HepG2 (cell line): ENCODE measurements at regions not wholly inside any gene's neighbourhood (a gene's known extent, or its start where the extent isn't known, plus 50 kb on each side); places are given as distances from the start of the nearest gene placed in this dataset.

Experiments
- CCAR2 ChIP-seq: fragments of 200-400 bp; formaldehyde crosslinking; optimal IDR thresholded peaks from 2 replicates; pipeline ENCODE3; 2018; ENCODE audit warnings: low read depth, mild to moderate bottlenecking, low read length, moderate library complexity
- E2F2 ChIP-seq: sonication (generic); formaldehyde crosslinking; IDR thresholded peaks from 2 replicates; pipeline ENCODE4 v1.4.0; 2020; ENCODE audit warnings: missing genetic modification reagents, borderline replicate concordance
- EZH2 ChIP-seq: conservative IDR thresholded peaks from 2 replicates; pipeline ENCODE4 v1.6.1; 2012; ENCODE audit warnings: mild to moderate bottlenecking, low read depth, low read length, moderate library complexity
- GTF3A ChIP-seq: sonication (generic); formaldehyde crosslinking; conservative IDR thresholded peaks from 2 replicates; pipeline ENCODE4 v1.4.0; 2020; ENCODE audit warnings: mild to moderate bottlenecking, missing genetic modification reagents
- GZF1 ChIP-seq: sonication (generic); formaldehyde crosslinking; IDR thresholded peaks from 2 replicates; pipeline ENCODE4 v1.5.1; 2020; ENCODE audit warnings: mild to moderate bottlenecking, missing genetic modification reagents
- HCFC1 ChIP-seq: fragments of 150-350 bp; IDR thresholded peaks from 2 replicates; pipeline ENCODE4 v1.6.1; 2014; ENCODE audit warnings: low read depth, low read length
- HDAC1 ChIP-seq: sonication (generic); formaldehyde crosslinking; IDR thresholded peaks from 2 replicates; pipeline ENCODE4 v1.5.1; 2020; ENCODE audit warnings: mild to moderate bottlenecking, missing genetic modification reagents
- HOXA3 ChIP-seq: sonication (generic); formaldehyde crosslinking; IDR thresholded peaks from 2 replicates; pipeline ENCODE4 v1.5.0; 2020; ENCODE audit warnings: missing genetic modification reagents
- KDM3A ChIP-seq: IDR thresholded peaks from 2 replicates; pipeline ENCODE4 v1.6.1; 2018; ENCODE audit warnings: low read depth, missing compliant biosample characterization
- NAIF1 ChIP-seq: sonication (generic); formaldehyde crosslinking; IDR thresholded peaks from 2 replicates; pipeline ENCODE4 v1.5.0; 2020; ENCODE audit warnings: mild to moderate bottlenecking, missing genetic modification reagents, borderline replicate concordance
- REL ChIP-seq: sonication (generic); formaldehyde crosslinking; conservative IDR thresholded peaks from 2 replicates; pipeline ENCODE4 v1.8.0; 2022; ENCODE audit warnings: mild to moderate bottlenecking, missing genetic modification reagents, moderate library complexity
- RXRA ChIP-seq: sonication (generic); formaldehyde crosslinking; IDR thresholded peaks from 2 replicates; pipeline ENCODE4 v1.5.1; 2020; ENCODE audit warnings: missing genetic modification reagents
- SIX1 ChIP-seq: sonication (generic); formaldehyde crosslinking; IDR thresholded peaks from 2 replicates; pipeline ENCODE4 v1.4.0; 2020; ENCODE audit warnings: missing genetic modification reagents, borderline replicate concordance
- STAG1 ChIP-seq: sonication (generic); formaldehyde crosslinking; IDR thresholded peaks from 2 replicates; pipeline ENCODE4 v1.4.0; 2020; ENCODE audit warnings: missing genetic modification reagents
- STAT5B ChIP-seq: sonication (generic); formaldehyde crosslinking; IDR thresholded peaks from 2 replicates; pipeline ENCODE4 v1.4.0; 2020; ENCODE audit warnings: missing genetic modification reagents
- TOPORS ChIP-seq: sonication (generic); formaldehyde crosslinking; IDR thresholded peaks from 2 replicates; pipeline ENCODE4 v1.8.0; 2023; ENCODE audit warnings: mild to moderate bottlenecking, missing genetic modification reagents
- ZFP36 ChIP-seq: fragments of 150-350 bp; IDR thresholded peaks from 2 replicates; pipeline ENCODE4 v1.6.1; 2018; ENCODE audit warnings: borderline replicate concordance, low read length, low read depth; ENCODE audit not compliant: partially characterized antibody
- ZFYVE20 ChIP-seq: sonication (generic); formaldehyde crosslinking; IDR thresholded peaks from 2 replicates; pipeline ENCODE4 v1.8.0; 2023; ENCODE audit warnings: low read depth, mild to moderate bottlenecking, moderate library complexity, missing genetic modification reagents, borderline replicate concordance
- ZNF10 ChIP-seq: sonication (generic); formaldehyde crosslinking; IDR thresholded peaks from 2 replicates; pipeline ENCODE4 v1.4.0; 2020; ENCODE audit warnings: mild to moderate bottlenecking, low read depth, missing genetic modification reagents, borderline replicate concordance
- ZNF337 ChIP-seq: sonication (generic); formaldehyde crosslinking; IDR thresholded peaks from 2 replicates; pipeline ENCODE4 v1.5.1; 2020; ENCODE audit warnings: missing genetic modification reagents, low read depth, mild to moderate bottlenecking, borderline replicate concordance
- ZNF432 ChIP-seq: sonication (generic); formaldehyde crosslinking; IDR thresholded peaks from 2 replicates; pipeline ENCODE4 v1.5.0; 2020; ENCODE audit warnings: missing genetic modification reagents, mild to moderate bottlenecking, borderline replicate concordance
- ZNF572 ChIP-seq: sonication (generic); formaldehyde crosslinking; IDR thresholded peaks from 2 replicates; pipeline ENCODE4 v1.5.1; 2020; ENCODE audit warnings: mild to moderate bottlenecking, missing genetic modification reagents
- ZNF737 ChIP-seq: sonication (generic); formaldehyde crosslinking; IDR thresholded peaks from 2 replicates; pipeline ENCODE4 v1.5.0; 2020; ENCODE audit warnings: missing genetic modification reagents, mild to moderate bottlenecking, borderline replicate concordance
- ZNF883 ChIP-seq: sonication (generic); formaldehyde crosslinking; IDR thresholded peaks from 2 replicates; pipeline ENCODE4 v1.5.1; 2020; ENCODE audit warnings: mild to moderate bottlenecking, missing genetic modification reagents; ENCODE audit errors: not compliant biosample characterization
- ZNF891 ChIP-seq: sonication (generic); formaldehyde crosslinking; IDR thresholded peaks from 2 replicates; pipeline ENCODE4 v1.5.0; 2020; ENCODE audit warnings: mild to moderate bottlenecking, missing genetic modification reagents
- TF ChIP-seq, protein P1 (sequence below): sonication (generic); formaldehyde crosslinking; IDR thresholded peaks from 2 replicates; pipeline ENCODE4 v1.8.0; 2022; ENCODE audit warnings: mild to moderate bottlenecking, missing genetic modification reagents; ENCODE audit not compliant: insufficient replicate concordance
- TF ChIP-seq, protein P2 (sequence below): sonication (generic); formaldehyde crosslinking; IDR thresholded peaks from 2 replicates; pipeline ENCODE4 v1.5.0; 2020; ENCODE audit warnings: missing genetic modification reagents, mild to moderate bottlenecking, borderline replicate concordance
- TF ChIP-seq, protein P3 (sequence below): sonication (generic); formaldehyde crosslinking; IDR thresholded peaks from 2 replicates; pipeline ENCODE4 v1.4.0; 2020; ENCODE audit warnings: missing genetic modification reagents

DNA sequence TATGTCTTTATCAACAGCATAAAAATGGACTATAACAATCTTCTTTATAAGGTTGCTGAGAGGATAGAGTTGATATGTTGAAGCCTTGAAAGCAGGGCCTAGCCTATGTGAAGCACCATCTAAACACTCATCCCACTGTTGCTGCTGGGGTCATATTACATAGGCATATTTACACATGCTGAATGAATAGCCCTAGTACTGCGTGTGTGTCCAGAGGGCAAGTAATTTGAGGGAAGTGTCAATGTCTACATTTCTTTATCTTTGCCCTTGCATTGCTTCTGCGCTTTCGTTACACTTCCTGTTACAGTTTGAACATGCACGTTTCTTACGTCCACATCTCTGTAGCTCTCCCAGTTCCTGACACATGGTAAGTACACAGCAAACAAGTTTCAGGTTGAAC is 280.3 kb upstream of the ATP5MC3 start (continued):
- TF ChIP-seq ZNF737 (CRISPR knock-in tag) (no peak), STAT5B (CRISPR knock-in tag) (no peak), E2F2 (CRISPR knock-in tag) (no peak), HOXA3 (peak; percentile 54; the same call in 1 of the 2 replicates), CCAR2 (no peak), SIX1 (CRISPR knock-in tag) (peak; percentile 99), ZNF432 (CRISPR knock-in tag) (0 out of 2 replicates have a peak, but pooled peaks have one; percentile 19), NAIF1 (CRISPR knock-in tag) (no peak), ZNF337 (CRISPR knock-in tag) (no peak), RXRA (CRISPR knock-in tag) (no peak; the same call in 1 of the 2 replicates), GTF3A (CRISPR knock-in tag) (no peak), HDAC1 (CRISPR knock-in tag) (peak; percentile 52), GZF1 (CRISPR knock-in tag) (no peak), HCFC1 (no peak), ZNF10 (CRISPR knock-in tag) (no peak), REL (CRISPR knock-in tag) (no peak), ZFYVE20 (CRISPR knock-in tag) (no peak), STAG1 (CRISPR knock-in tag) (no peak), ZNF883 (no peak), ZNF891 (no peak), EZH2 (no peak), KDM3A (CRISPR knock-in tag) (no peak), TOPORS (CRISPR knock-in tag) (no peak), ZFP36 (no peak), ZNF572 (CRISPR knock-in tag) (no peak)
- TF ChIP-seq, protein P1, sequence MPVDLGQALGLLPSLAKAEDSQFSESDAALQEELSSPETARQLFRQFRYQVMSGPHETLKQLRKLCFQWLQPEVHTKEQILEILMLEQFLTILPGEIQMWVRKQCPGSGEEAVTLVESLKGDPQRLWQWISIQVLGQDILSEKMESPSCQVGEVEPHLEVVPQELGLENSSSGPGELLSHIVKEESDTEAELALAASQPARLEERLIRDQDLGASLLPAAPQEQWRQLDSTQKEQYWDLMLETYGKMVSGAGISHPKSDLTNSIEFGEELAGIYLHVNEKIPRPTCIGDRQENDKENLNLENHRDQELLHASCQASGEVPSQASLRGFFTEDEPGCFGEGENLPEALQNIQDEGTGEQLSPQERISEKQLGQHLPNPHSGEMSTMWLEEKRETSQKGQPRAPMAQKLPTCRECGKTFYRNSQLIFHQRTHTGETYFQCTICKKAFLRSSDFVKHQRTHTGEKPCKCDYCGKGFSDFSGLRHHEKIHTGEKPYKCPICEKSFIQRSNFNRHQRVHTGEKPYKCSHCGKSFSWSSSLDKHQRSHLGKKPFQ (CRISPR knock-in tag) = no peak
- TF ChIP-seq, protein P2, sequence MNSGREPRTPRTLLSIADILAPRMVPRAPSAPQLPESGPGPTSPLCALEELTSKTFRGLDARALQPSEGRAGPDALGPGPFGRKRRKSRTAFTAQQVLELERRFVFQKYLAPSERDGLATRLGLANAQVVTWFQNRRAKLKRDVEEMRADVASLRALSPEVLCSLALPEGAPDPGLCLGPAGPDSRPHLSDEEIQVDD = no peak
- TF ChIP-seq, protein P3, sequence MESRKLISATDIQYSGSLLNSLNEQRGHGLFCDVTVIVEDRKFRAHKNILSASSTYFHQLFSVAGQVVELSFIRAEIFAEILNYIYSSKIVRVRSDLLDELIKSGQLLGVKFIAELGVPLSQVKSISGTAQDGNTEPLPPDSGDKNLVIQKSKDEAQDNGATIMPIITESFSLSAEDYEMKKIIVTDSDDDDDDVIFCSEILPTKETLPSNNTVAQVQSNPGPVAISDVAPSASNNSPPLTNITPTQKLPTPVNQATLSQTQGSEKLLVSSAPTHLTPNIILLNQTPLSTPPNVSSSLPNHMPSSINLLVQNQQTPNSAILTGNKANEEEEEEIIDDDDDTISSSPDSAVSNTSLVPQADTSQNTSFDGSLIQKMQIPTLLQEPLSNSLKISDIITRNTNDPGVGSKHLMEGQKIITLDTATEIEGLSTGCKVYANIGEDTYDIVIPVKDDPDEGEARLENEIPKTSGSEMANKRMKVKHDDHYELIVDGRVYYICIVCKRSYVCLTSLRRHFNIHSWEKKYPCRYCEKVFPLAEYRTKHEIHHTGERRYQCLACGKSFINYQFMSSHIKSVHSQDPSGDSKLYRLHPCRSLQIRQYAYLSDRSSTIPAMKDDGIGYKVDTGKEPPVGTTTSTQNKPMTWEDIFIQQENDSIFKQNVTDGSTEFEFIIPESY (CRISPR knock-in tag) = peak; percentile 26; the same call in 1 of the 2 replicates
